ENCODE measurements at regions not wholly inside any gene's neighbourhood (a gene's known extent, or its start where the extent isn't known, plus 50 kb on each side); places are given as distances from the start of the nearest gene placed in this dataset.

DNA sequence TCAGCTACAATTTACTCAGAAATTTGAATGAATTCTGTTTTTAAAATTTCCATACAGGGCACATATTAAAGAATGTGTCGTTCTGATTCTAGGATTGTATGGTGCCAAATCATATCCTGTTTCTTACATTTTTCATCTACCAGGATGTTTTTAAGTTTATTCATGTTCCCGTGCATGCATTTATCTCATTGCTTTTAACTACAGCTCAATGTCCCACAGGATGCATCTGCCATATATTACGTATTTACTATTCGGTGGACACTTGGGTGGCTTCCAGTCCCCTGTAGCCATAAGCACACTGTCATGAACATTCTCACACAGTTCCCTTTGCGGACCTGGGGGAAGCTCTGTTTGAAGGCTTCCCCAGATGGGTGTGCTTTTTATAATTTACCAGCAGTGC, 122.3 kb downstream of the CCDC71L start:
- no peak for TF ChIP-seq POLR2A (IDR thresholded peaks at IDR 0.05; ENCODE audit: low read length)
- TF ChIP-seq GATA1 (IDR thresholded peaks at IDR 0.05; ENCODE audit: low read depth, low read length): no peak

Data from erythroblast (primary cell).